ENCODE measurements at regions not wholly inside any gene's neighbourhood (a gene's known extent, or its start where the extent isn't known, plus 50 kb on each side); places are given as distances from the start of the nearest gene placed in this dataset.

DNA sequence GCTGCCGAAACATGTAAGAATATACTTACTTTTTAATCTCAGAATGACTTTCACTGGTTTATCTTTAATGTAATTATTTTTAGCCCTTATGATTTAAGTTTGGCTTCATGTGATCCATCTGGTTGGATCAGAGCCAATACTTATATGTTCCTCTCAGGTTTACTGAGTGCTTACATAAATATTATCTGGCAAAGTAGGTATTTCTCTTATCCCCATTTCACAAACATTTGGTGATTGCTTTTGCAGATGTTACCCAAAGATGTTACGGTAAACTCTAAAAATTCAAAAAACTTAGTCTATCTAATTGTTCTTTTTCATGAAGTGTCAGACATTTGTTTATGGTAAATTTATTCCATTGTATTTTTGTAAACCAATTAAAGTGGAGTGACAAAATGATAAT lies 115.0 kb upstream of the TLL1 start:
- Histone ChIP-seq H3K27me3 (ENCODE audit: insufficient read depth, low read length) (no peaks in the 10 kb centered on the region), H3K36me3 (ENCODE audit: insufficient read depth, low read length) (no peaks in the 10 kb centered on the region), H3K4me2 (ENCODE audit: low read length) (no peak overlapping the region), H3K27ac (ENCODE audit: low read depth, low read length) (no peak overlapping the region), H3K9me3 (ENCODE audit: insufficient read depth, low read depth, low read length) (peaks cover 5% of the 10 kb centered on the region), H3K9ac (ENCODE audit: low read length) (no peak overlapping the region), H4K20me1 (ENCODE audit: insufficient read depth, low read length) (no peaks in the 10 kb centered on the region), H3K79me2 (ENCODE audit: insufficient read depth, low read length) (no peaks in the 10 kb centered on the region), H3K4me1 (ENCODE audit: insufficient read depth, low read length) (no peaks in the 10 kb centered on the region), H3K4me3 (ENCODE audit: insufficient read depth, low read depth, low read length) (no peak overlapping the region), H2AFZ (ENCODE audit: low read depth, low read length) (no peak overlapping the region)
- FAIRE-seq (no peak), DNase-seq (ENCODE audit: low read depth) (no peak)
- no peaks in the 10 kb centered on the region for H3K27me3 Mint-ChIP-seq (ENCODE audit: low read depth, unreplicated experiment)
- no peak overlapping the region for H3K27ac Mint-ChIP-seq (ENCODE audit: unreplicated experiment)
- peaks cover 10% of the 10 kb centered on the region for H3K4me1 Mint-ChIP-seq (ENCODE audit: low read depth, unreplicated experiment)
- no peaks in the 10 kb centered on the region for H3K36me3 Mint-ChIP-seq (ENCODE audit: low read depth, unreplicated experiment)
- TF ChIP-seq EZH2 (IDR thresholded peaks at IDR 0.05; ENCODE audit: insufficient read depth, low read length) = no peak
- TF ChIP-seq, protein P1, sequence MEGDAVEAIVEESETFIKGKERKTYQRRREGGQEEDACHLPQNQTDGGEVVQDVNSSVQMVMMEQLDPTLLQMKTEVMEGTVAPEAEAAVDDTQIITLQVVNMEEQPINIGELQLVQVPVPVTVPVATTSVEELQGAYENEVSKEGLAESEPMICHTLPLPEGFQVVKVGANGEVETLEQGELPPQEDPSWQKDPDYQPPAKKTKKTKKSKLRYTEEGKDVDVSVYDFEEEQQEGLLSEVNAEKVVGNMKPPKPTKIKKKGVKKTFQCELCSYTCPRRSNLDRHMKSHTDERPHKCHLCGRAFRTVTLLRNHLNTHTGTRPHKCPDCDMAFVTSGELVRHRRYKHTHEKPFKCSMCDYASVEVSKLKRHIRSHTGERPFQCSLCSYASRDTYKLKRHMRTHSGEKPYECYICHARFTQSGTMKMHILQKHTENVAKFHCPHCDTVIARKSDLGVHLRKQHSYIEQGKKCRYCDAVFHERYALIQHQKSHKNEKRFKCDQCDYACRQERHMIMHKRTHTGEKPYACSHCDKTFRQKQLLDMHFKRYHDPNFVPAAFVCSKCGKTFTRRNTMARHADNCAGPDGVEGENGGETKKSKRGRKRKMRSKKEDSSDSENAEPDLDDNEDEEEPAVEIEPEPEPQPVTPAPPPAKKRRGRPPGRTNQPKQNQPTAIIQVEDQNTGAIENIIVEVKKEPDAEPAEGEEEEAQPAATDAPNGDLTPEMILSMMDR (IDR thresholded peaks at IDR 0.05; ENCODE audit: insufficient read depth, low read depth, low read length) = no peak
- no peaks in the 10 kb centered on the region for H3K9me3 Mint-ChIP-seq (ENCODE audit: unreplicated experiment)
- H3K4me3 Mint-ChIP-seq (ENCODE audit: unreplicated experiment) = no peak overlapping the region

DNA sequence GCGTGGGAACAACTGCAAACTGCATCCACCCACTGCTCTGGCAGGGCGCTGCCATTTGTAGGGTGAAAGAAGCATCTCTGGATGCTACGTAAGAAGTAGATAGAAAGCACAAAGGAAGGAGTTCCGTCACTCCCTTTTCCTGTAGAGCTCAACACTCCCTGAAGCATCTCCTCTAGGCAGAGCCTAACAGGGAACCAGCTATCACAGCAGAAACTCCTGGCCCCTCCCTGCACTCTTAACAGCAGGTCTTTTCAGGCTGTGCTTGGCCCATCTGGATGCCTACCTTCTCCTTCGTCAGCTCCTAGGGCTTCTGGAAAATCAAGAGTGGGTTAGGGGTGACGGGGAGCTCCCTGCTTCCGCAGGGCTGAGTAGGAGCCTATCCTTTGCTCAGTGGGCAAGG lies 112.9 kb upstream of the TLL1 start:
- Mint-ChIP-seq H3K27ac (ENCODE audit: unreplicated experiment) (no peak overlapping the region), H3K36me3 (ENCODE audit: low read depth, unreplicated experiment) (no peaks in the 10 kb centered on the region), H3K27me3 (ENCODE audit: low read depth, unreplicated experiment) (no peaks in the 10 kb centered on the region), H3K9me3 (ENCODE audit: unreplicated experiment) (no peaks in the 10 kb centered on the region), H3K4me1 (ENCODE audit: low read depth, unreplicated experiment) (peaks cover 16% of the 10 kb centered on the region), H3K4me3 (ENCODE audit: unreplicated experiment) (no peak overlapping the region)
- FAIRE-seq = no peak
- Histone ChIP-seq H3K27me3 (ENCODE audit: insufficient read depth, low read length) (no peaks in the 10 kb centered on the region), H3K4me3 (ENCODE audit: insufficient read depth, low read depth, low read length) (no peak overlapping the region), H3K36me3 (ENCODE audit: insufficient read depth, low read length) (no peaks in the 10 kb centered on the region), H3K4me1 (ENCODE audit: insufficient read depth, low read length) (no peaks in the 10 kb centered on the region), H2AFZ (ENCODE audit: low read depth, low read length) (no peak overlapping the region), H3K9me3 (ENCODE audit: insufficient read depth, low read depth, low read length) (peaks cover 3% of the 10 kb centered on the region), H3K9ac (ENCODE audit: low read length) (no peak overlapping the region), H3K4me2 (ENCODE audit: low read length) (no peak overlapping the region), H3K27ac (ENCODE audit: low read depth, low read length) (no peak overlapping the region), H4K20me1 (ENCODE audit: insufficient read depth, low read length) (no peaks in the 10 kb centered on the region), H3K79me2 (ENCODE audit: insufficient read depth, low read length) (no peaks in the 10 kb centered on the region)
- no peak for DNase-seq (ENCODE audit: low read depth)
- TF ChIP-seq, protein P1 (IDR thresholded peaks at IDR 0.05; ENCODE audit: insufficient read depth, low read depth, low read length) = no peak
- TF ChIP-seq EZH2 (IDR thresholded peaks at IDR 0.05; ENCODE audit: insufficient read depth, low read length) = no peak

DNA sequence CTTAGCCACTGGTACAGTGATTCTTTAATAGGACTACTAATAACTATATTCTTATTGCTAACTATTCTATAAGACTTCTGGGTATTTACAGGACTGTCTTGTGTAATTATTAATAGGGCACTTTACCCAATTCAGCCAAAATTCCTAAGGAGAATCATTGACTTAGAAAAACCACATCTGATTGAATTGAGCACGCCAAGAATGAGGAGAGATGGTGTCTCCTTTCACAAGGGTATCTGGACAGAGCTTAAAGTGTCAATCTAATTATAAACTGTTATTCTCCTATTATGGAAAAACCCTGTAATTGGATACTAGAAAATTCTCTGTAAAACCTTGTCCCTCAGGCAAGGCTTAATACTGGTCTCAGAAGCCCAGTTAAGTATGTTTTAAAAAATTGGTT lies 111.1 kb upstream of the TLL1 start:
- H2AFZ ChIP-seq (ENCODE audit: low read depth, low read length) = no peak overlapping the region
- Mint-ChIP-seq H3K27ac (ENCODE audit: unreplicated experiment) (no peak overlapping the region), H3K36me3 (ENCODE audit: low read depth, unreplicated experiment) (no peaks in the 10 kb centered on the region), H3K4me1 (ENCODE audit: low read depth, unreplicated experiment) (peaks cover 18% of the 10 kb centered on the region), H3K27me3 (ENCODE audit: low read depth, unreplicated experiment) (no peaks in the 10 kb centered on the region), H3K4me3 (ENCODE audit: unreplicated experiment) (no peak overlapping the region), H3K9me3 (ENCODE audit: unreplicated experiment) (no peaks in the 10 kb centered on the region)
- no peak overlapping the region for H3K27ac ChIP-seq (ENCODE audit: low read depth, low read length)
- peak; percentile 20 for DNase-seq (ENCODE audit: low read depth)
- no peaks in the 10 kb centered on the region for H3K27me3 ChIP-seq (ENCODE audit: insufficient read depth, low read length)
- no peak overlapping the region for H3K9ac ChIP-seq (ENCODE audit: low read length)
- H3K4me1 ChIP-seq (ENCODE audit: insufficient read depth, low read length) = no peaks in the 10 kb centered on the region
- no peak for TF ChIP-seq EZH2 (IDR thresholded peaks at IDR 0.05; ENCODE audit: insufficient read depth, low read length)
- TF ChIP-seq, protein P1 (IDR thresholded peaks at IDR 0.05; ENCODE audit: insufficient read depth, low read depth, low read length) = no peak
- no peaks in the 10 kb centered on the region for H4K20me1 ChIP-seq (ENCODE audit: insufficient read depth, low read length)
- H3K4me3 ChIP-seq (ENCODE audit: insufficient read depth, low read depth, low read length) = no peak overlapping the region
- peaks cover 3% of the 10 kb centered on the region for H3K9me3 ChIP-seq (ENCODE audit: insufficient read depth, low read depth, low read length)
- no peak overlapping the region for H3K4me2 ChIP-seq (ENCODE audit: low read length)
- no peaks in the 10 kb centered on the region for H3K36me3 ChIP-seq (ENCODE audit: insufficient read depth, low read length)
- H3K79me2 ChIP-seq (ENCODE audit: insufficient read depth, low read length) = no peaks in the 10 kb centered on the region
- FAIRE-seq = no peak

All from astrocyte (in vitro differentiated cells and primary cell).